ENCODE measurements at regions not wholly inside any gene's neighbourhood (a gene's known extent, or its start where the extent isn't known, plus 50 kb on each side); places are given as distances from the start of the nearest gene placed in this dataset.

DNA sequence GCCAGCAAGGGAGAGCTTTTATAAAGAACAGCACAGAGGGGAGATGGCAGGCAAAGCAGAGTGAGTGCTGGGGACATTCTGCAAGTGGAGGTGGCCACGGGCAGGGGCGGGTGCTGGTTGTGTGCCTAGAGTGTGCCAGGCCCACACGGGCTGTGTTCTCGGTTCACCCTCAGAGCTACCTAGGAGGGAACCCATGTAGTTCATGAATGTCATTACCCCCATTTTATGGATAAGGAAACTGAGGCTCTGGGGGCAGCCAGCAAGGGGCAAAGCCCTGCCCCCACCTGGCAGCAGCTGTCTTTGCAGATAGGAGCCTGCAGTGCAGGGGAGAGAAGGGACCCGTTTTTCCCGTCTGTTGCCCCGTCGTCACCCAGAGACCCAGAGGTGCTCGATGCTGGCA is 85.2 kb upstream of the NCOR2 start:
- TF ChIP-seq, protein P1, sequence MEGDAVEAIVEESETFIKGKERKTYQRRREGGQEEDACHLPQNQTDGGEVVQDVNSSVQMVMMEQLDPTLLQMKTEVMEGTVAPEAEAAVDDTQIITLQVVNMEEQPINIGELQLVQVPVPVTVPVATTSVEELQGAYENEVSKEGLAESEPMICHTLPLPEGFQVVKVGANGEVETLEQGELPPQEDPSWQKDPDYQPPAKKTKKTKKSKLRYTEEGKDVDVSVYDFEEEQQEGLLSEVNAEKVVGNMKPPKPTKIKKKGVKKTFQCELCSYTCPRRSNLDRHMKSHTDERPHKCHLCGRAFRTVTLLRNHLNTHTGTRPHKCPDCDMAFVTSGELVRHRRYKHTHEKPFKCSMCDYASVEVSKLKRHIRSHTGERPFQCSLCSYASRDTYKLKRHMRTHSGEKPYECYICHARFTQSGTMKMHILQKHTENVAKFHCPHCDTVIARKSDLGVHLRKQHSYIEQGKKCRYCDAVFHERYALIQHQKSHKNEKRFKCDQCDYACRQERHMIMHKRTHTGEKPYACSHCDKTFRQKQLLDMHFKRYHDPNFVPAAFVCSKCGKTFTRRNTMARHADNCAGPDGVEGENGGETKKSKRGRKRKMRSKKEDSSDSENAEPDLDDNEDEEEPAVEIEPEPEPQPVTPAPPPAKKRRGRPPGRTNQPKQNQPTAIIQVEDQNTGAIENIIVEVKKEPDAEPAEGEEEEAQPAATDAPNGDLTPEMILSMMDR (conservative IDR thresholded peaks at IDR 0.05; ENCODE audit: low read depth, low read length): no peak
- DNase-seq (ENCODE audit: low read depth): no peak

DNA sequence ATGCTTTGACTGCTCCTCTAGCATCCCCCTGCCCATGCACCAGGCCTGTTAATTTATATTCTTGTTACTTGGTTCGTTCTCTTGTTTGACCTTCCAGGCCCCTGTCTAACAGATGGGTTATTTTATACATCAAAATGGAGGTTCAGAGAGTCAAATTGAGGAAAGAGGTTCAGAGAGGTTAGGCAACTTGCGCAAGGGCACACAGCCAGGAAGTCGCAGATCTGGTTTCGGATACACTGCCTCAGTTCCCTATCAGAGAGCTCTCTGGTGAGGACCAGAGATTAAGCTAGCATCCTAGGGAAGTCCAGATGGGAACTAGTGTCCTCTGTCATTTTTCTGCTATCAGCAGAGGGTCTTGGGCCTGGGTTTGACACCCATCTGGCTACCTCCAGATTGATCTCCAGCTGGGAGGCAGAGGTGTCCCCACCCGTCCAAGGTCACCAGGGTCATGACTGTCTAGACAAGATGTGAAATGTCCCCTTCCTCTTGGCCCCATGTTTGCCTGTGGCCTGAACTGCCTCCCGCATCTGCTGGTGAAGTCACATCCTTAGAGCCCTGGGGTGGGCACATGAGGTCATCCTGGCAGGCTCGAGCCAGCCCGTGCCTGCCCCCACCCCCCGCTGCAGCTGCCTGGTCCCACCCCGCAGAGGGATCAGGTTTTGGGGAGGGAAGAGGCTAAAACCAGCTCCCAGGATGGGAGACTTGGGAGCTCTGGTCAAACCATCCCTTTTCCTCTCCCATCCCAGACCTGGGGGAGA is 84.3 kb upstream of the NCOR2 start:
- no peak overlapping the region for H3K4me3 ChIP-seq (ENCODE audit: low read depth, low read length)
- TF ChIP-seq, protein P1 (conservative IDR thresholded peaks at IDR 0.05; ENCODE audit: low read depth, low read length): no peak
- DNase-seq (ENCODE audit: low read depth): no peak

More for the DNA sequence above, 85.2 kb upstream of the NCOR2 start:
- no peak overlapping the region for H3K4me3 ChIP-seq (ENCODE audit: low read depth, low read length)

DNA sequence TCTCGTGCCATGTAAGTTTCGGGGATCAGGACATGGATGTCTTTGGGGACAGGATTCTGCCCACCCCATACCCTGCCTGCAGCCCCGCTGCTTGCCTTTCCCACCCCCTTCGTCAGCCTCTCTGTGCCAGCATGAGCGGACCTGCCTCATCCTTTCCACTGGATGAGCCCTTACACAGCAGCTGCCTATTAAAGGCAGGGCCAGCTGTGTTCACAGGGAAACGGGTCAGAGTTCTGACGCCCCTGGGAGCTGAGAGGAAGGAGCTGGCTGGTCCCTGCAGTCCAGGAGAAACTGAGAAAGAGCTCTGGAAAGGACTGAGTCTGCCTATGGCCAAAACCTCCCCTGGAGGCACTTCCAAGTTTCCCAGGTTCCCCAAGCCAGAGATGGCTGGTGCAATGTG is 83.5 kb upstream of the NCOR2 start:
- TF ChIP-seq, protein P1 (conservative IDR thresholded peaks at IDR 0.05; ENCODE audit: low read depth, low read length): no peak
- no peak for DNase-seq (ENCODE audit: low read depth)

DNA sequence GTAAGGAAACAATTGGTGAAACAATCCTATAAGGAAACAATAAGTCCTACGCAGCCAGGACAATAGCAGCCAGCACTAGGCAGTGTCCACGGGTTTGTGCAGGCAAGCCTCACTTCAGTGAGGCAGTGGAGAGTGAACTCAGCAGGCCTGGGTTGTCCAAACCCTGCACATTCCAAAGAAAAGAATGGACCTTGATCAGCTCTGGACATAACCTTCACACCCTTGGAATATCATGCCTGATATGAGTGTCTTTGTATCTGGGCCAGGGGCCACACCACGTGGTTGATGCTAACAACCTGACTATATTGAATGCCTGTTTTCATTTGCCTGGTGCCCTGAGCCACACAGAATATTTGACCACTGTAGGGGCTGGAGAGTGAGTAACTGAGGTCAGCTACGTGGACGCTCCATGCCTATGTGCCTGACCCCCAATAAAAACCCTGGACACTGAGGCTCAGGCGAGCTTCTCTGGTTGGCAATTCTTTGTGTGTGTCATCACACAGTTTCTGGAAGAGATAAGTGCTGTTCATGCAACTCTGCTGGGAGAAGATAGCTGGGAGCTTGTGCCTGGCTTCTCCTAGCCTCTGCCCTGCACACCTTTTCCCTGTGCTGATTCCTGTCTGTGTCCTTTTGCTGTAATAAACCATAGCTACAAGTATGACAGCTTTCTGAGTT is 81.4 kb upstream of the NCOR2 start:
- TF ChIP-seq, protein P1 (conservative IDR thresholded peaks at IDR 0.05; ENCODE audit: low read depth, low read length): no peak
- no peak overlapping the region for H3K4me3 ChIP-seq (ENCODE audit: low read depth, low read length)
- DNase-seq (ENCODE audit: low read depth): no peak

More for the DNA sequence above, 83.5 kb upstream of the NCOR2 start:
- no peak overlapping the region for H3K4me3 ChIP-seq (ENCODE audit: low read depth, low read length)

DNA sequence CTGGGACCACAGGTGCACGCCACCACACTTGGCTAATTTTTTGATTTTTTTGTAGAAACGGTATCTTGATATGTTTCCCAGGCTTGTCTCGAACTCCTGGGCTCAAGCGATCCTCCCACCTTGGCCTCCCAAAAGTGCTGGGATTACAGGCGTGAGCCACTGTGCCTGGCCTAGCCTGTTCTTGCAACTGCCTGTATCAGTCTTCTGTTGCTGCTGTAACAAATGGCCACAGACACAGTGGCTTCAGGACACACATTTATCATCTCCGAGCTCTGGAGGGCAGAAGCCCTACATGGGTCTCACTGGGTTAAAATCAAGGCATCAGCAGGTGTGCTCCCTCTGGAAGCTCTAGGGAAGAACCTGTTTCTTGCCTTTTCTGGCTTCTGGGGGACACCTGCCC is 79.9 kb upstream of the NCOR2 start:
- DNase-seq (ENCODE audit: low read depth): no peak
- TF ChIP-seq, protein P1 (conservative IDR thresholded peaks at IDR 0.05; ENCODE audit: low read depth, low read length): no peak

DNA sequence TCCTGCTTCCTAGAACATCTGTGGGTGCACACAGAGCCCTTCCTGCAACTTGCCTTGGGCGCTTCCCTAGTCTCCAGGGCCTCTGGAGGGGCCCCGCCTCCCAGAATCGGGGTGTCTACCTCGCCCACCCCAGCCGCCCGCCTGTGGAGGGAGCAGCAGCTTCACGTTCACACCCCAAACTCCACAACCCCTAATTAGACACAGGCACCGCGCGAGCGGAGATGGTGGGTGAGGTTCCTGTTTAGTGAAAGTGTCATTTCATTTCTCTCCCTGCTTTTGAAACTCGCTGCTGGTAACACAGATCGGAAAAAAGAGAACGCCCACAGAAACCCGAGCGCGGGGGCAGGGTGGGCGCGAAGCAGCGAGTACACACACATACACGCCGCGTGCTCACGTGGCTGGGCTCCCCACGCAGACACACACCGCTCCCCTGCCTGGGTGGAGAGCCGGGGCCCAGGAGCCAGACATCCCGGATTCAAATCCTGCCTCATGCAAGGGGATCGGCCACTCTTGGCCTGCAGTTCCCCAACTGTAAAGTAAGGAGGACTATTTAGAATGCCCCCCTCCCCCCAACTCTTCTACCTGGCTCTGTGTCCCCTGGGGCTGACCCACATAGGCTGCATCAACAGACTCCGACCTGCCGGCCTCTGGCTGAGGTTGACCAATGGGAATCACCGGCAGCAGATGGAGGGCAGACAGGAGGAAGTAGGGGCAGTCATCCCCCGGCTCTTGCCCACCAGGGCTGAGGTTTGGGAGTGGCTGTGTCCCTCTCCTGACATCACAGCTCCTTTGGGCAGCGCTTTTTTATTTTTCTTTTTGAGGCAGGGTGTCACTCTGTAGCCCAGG is 79.2 kb upstream of the NCOR2 start:
- TF ChIP-seq, protein P1 (conservative IDR thresholded peaks at IDR 0.05; ENCODE audit: low read depth, low read length): no peak
- no peak for DNase-seq (ENCODE audit: low read depth)
- peak overlapping the region; percentile 6 for H3K4me3 ChIP-seq (ENCODE audit: low read depth, low read length)

More for the DNA sequence above, 79.9 kb upstream of the NCOR2 start:
- H3K4me3 ChIP-seq (ENCODE audit: low read depth, low read length): no peak overlapping the region
